ENCODE measurements at regions not wholly inside any gene's neighbourhood (a gene's known extent, or its start where the extent isn't known, plus 50 kb on each side); places are given as distances from the start of the nearest gene placed in this dataset.

GRCh38 chr2:41896186-41896846, 151.5 kb upstream of the PKDCC start:
- TF ChIP-seq ESRRA (IDR thresholded peaks at IDR 0.05; ENCODE audit: borderline replicate concordance, low read length) (no peak), MYC (IDR thresholded peaks at IDR 0.05; ENCODE audit: borderline replicate concordance, low read length) (no peak), CTCF (IDR thresholded peaks at IDR 0.05) (no peak), CBX8 (IDR thresholded peaks at IDR 0.05) (no peak), MAFK (IDR thresholded peaks at IDR 0.05; ENCODE audit: partially characterized antibody) (no peak), RAD21 (conservative IDR thresholded peaks at IDR 0.05 in 1 of 2, IDR thresholded peaks at IDR 0.05 in 1 of 2) (no peak), USF2 (IDR thresholded peaks at IDR 0.05) (no peak), ZSCAN20 (CRISPR knock-in tag; IDR thresholded peaks at IDR 0.05) (no peak), BCL3 (IDR thresholded peaks at IDR 0.05) (no peak), HDAC2 (IDR thresholded peaks at IDR 0.05) (no peak)

Measured in A549 (cell line).